Fibroblast of upper back skin (primary cell): ENCODE measurements at regions not wholly inside any gene's neighbourhood (a gene's known extent, or its start where the extent isn't known, plus 50 kb on each side); places are given as distances from the start of the nearest gene placed in this dataset.

Source experiments
- DNase-seq: peaks from one replicate; pipeline ENCODE4 v3.0.0-alpha.2; 2013

DNA sequence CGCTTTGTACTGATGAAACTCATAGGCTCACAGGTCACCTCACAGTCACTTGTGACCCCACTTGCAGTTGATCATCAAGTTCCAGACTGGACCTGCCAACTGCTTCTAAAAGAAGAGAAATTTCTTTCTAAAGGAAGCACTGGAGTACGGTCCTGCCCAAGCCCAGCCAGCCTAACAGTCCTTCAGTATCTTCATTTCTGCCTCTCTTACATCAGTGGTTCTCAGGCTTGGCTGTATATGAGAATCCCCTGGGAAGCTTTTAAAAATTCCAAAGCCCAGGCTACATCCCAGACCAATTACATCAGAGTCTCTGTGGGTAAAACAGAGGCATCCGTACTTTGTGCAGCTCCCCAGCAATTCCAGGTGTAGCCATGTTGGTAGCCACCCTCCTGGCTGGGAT is 282.1 kb downstream of the NFIB start:
- DNase-seq, result peak; percentile 83

DNA sequence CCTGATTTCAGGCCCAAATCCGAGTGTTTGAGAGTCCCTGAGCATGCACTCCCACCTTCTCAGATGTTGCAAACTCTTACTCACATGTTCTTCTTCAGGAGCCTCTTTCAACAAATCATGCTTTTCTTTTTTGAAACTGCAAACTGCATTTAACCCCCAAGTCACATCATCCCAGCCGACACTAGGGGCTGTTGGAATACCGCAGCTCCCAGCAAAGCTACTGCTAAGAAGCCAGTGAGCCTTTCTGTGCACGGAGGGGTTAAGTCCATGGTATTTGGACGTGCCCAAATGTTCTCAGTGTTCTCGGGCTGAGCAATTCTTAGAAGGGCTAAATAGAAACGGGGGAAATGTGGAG is 282.9 kb downstream of the NFIB start:
- peak; percentile 84 for DNase-seq

DNA sequence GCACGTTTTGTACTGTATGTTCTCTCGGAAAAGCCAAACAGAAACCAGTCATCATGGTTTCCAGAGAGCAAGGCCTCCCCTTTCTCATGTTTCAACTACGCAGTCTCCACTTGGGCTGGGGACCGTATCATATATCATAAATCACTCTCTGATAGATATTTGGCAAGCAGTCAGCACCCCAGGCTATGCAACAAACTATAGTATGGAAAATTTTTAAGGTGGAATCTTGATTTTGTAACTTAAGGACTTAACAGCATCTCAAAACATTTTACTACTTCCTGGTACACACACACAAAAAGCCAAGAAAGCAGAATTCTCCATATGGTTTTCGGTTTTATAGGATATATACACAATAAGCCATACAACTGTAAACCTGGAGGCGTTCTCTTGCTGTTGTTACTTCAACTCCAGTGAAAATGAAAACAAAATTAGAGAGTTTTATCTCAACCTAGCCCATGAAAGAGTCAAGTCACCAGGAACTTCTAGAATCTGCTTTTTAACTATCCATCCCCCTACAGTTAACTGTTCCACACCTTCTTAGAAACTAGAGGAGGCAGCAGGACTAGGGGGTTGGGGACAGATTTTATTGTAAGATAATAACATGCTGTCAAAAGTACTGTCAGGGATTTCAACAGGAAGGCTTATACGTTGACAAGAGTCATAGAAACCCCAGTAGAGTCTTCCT is 283.4 kb downstream of the NFIB start:
- DNase-seq, result peak; percentile 91

DNA sequence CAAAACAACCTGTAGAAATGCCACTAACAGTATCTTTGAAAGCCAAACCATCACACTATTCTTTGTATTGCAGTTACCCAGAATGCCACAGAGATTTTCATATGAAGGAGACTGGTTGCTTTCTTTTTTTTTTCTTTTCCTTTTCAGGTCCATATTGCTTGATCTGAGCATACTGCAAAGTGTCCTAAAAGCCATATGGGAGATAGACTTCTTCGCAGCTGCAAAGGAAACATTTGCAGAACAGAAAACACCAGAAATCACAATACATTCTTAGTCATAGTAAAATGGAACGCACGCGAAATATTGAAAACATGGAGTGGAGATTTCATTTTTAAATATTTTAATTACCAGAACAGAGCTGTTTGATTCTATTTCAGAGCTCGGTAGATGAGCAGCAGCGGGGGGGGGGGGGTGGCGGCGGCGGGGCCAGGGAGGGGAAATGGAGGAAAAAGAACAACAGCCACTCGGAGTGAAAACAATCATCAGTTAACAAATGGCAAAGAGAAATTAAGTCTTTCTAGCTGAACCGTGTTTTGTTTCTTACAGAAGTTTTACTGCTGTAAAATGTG is 284.1 kb downstream of the NFIB start:
- peak; percentile 8 for DNase-seq

DNA sequence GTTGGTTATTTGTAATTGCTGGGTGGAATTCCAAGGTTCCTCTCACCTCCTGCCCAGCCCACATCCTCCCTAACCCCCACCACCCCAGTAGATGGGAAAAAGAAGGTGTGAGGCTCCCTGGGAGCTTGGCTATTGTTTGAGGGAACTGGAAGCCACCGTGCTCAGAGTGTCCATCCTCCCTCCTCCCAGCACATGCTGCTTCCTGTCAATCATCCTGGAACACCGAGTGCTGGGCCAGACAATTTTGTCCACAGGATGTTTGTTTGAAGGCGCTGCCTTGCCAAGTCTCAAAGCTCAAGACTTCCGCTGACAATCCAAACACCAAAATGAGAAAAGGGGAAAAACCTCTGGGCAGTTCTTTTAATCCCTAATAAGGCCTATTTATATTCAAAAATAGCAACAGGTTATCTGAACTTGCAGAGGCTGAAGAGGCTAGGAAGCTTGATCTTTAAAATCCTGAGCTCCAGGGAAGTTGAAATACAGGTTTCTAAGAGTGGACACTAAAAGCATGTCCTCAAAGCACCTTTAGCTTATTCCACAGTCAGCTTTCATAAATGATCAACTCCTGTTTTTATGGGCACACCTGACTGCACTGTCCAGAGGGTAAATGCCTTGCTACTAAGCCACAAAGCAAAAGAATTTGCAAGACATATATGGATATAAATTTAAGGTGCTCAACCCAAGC is 286.7 kb downstream of the NFIB start:
- DNase-seq, result no peak

DNA sequence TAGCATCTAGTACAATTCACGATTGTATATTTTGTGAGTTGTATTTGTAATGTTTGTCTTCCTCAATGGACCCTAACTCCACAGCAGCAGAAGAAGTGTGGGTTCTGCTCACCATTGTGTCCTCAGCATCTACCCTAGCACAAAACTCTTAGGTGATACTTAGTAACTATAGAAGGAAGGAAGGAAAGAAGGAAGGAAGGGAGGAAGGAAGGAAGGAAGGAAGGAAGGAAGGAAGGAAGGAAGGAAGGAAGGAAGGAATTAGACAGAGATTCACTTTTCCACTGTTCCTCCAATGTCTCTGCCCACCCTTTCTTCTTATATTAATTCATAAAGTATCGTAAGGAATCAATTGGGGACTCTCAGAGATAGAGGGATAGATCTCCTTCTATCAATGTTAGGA is 288.2 kb downstream of the NFIB start:
- DNase-seq, result no peak

DNA sequence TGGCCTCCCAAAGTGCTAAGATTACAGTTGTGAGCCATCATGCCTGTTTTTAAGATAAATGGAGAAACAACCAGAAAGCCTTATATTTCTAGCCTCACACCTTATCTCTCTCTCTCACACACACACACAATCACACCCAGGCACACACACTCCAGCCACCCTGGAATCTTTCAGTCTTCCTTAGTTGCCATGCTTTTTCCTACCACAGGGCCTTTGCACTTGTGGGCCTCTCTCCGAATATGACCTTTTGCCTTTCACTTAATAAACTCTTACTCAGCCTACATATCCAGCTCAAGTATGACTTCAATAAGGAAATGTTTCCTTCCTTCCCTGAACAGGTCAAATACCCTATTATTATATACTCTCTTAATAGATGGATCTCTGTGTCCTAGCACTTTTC is 290.7 kb downstream of the NFIB start:
- DNase-seq, result no peak

DNA sequence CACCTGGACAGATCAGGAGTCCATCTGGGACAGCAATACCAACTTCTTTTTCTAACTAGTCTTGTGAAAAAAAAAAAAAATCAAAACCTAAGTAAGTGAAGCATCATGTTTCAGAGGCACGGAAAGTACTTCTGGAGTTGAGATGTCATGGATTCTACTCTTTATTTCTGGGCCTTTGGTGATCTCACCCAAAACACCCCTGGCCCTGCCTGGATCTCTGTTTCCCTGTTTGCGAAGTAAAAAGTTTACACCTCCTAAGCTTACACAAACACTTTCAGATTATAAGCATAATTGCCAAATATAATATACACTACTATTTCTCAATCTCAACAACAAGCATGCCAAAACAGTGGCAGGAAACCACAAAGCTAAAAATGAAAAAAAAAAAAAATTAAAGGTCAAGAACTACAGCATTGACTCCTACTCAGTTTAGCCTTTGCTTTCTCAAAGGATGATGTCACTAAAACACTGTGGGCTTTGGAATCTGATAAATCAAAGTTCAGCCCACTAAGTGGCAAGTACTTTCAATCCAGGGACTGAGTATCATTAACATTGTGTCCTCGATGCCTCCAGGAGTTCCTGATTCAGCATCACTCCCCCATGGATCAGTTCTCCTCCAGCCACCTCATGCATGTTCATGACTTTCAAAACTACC is 291.9 kb downstream of the NFIB start:
- DNase-seq, result peak; percentile 16

DNA sequence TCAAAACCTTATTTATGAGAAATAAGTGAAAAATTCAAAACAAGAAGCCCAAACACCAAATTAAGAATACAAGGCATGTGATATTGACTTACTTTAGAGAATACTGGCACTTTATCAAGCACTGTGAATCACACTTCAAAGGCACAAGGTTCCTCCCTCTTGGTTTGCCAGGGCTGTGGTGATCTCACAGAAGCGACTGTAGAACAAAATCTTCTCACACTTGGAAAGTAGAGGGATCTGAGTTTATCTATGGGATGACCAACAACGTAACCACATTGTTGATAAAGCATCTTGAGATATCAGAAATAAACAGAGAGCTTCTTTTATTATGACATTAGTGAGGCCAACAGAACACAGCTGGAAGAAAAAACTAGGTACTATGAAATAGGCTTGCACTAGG is 295.9 kb downstream of the NFIB start:
- DNase-seq, result peak; percentile 47

DNA sequence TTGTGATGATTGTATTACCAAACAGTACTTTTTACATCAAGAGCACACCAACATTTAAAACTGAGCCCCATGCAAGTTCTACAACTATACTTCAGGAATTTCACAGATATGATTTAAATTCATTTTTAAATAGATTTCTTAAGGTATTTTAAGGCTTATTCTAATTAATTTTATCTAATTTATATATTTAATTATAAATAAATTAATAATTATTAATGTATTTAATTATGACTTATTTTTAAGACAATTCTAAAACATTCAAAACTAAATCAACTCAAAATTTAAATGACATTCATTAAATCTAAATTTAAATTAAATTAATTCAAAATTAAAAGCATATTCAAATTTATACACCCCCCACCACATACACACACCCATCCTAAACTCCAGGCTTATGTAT is 299.2 kb downstream of the NFIB start:
- DNase-seq, result no peak

DNA sequence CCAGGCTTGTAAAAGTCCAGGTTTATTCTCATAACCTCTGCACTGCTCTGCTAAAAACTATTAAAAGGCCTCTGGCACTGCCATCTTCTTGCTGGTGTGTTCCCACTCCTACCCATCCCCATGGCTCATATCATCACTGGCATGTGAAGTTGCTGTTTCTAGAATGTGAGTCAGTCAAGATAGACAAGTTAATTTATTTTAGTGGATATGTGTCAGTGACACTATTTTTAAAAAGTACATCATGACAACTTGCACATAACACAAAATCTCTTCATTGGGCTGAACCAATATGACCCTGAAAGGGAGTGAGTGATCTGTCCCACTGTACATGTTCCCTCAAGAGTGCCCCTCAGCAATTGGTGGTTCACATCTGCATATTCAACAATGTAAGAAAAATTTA is 299.7 kb downstream of the NFIB start:
- DNase-seq, result no peak

DNA sequence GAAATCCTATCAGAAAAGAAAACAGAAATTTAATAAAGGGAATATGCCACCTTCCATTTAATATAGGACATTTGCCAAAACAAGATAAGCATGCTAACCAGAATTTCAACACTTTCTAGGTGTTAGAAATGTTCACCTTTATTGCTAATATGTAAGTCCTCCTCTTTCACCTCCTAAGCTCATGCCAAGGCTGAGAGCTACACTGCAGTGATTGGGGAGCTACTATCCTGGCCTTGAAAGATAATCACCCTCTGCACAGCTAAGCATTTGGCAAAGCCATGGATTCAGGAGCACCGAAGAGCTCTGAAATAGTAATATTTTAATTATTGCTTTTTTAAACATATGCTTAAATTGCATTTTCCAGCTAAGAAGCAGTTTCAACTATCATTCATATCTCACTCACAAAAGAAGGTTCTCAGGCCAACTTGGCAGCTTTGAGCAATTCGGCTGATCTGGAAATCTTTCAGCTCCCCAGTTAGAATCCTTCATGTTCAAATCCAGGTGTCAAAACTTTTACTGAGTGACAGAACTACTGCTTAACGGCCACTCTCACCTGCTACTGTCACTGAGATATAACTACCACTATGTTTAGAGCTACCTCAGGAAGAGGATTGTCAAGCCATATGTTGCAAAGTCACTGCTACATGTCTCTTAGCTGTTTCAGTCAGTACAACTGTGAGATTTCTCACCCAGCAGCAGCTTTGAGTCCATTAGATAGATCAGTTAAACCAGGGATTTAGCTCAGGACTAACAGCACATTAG is 302.0 kb downstream of the NFIB start:
- DNase-seq, result no peak

DNA sequence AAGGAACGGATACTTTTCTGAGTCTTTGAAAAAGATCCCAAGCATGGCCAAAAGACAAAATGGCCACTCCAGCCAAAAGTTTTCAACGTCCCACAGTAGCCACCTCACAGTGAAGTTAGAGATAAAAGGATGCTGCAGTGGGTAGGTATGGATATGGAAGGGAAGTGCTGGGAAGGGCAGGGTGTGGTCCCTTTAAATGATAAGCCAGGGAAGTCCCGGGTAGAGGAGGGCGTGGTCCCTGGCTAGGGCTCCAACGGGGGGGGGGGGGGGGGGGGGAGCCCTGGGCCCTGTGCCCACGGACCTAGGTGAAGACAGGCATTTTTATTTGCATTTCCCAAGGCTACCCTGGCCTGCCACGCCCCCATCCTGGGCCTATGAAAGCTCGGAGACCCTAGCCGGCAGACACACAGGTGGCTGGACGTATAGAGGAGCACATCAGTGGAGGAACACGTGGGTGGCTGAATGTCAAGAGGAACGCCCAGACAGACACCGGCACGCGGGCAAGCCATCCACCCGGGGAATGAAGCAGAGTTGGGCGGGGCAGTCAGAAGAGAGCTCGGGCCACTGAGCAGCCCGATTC is 306.7 kb downstream of the NFIB start:
- no peak for DNase-seq

DNA sequence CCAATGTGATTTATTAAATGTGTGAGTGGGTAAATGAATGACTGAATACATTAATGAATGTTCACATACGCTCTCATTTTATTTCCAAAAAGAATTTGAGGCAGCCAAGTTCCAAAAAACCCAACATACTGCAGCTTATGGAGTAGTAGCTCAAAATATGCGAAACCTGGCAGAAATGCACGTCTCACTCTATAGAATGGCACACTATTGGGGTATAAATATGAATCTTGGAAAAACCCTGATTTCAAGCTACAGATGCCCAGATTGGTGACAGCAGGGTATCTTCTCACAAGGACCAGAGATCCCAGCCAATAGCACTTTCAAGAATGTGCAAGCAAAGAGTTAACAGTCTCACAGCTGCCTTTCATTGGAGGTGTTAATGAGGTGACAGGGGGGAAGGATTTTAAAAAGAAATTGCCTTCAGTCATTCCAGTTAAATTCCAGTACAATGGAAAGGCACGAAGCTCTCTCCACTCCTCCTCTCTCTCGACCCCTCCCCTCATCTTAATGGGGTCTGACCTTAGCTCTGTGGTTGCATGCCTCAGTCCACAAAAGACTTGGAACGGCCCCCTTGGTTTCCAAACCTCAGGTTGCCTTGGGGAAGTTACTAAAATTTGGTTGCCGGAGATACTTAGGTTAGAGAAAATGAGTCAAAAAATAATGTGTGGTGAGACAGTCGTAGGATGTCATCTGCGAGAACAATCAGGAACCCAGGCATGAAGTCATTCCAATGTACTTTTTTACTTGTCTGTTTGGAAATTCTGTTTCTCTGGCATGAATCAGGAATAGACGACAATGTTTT is 307.4 kb downstream of the NFIB start:
- peak; percentile 60 for DNase-seq

DNA sequence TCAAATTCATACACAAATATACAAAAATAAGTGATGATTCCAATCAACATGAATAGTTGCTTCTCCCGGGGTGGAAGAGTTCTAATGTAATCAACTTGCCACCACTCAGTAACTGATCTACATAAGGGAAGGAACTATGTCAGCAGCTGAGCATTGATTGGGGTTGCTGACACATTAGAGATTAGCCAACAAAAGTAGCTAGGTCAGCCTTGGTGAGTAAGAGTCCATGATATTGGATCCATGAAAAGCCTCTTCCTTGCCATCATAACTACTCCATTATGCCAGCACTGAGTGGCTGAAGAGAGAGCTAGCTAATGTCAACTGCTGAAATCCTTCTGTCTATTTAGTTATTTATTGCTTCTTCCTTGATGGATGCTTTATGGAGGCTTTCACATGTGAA is 309.8 kb downstream of the NFIB start:
- DNase-seq, result no peak

DNA sequence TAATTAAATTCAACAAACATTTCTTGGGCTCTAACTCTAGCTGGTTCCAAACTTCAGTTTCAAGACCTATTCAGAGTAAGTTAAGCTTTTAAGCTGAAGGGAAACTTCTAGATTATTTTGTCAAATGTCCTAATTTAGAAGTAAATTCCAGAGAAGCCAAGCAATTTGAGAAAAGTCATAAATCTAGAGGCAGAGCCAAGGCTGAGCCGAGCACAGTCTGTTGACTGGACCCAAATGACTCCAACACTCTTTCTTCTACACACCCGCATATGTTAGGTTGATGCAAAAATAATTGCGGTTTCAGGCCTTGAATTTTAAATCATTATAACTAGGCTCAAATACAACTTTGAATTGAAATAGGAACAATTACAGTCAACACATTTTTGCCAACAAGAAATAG is 319.7 kb downstream of the NFIB start:
- DNase-seq, result peak; percentile 9

DNA sequence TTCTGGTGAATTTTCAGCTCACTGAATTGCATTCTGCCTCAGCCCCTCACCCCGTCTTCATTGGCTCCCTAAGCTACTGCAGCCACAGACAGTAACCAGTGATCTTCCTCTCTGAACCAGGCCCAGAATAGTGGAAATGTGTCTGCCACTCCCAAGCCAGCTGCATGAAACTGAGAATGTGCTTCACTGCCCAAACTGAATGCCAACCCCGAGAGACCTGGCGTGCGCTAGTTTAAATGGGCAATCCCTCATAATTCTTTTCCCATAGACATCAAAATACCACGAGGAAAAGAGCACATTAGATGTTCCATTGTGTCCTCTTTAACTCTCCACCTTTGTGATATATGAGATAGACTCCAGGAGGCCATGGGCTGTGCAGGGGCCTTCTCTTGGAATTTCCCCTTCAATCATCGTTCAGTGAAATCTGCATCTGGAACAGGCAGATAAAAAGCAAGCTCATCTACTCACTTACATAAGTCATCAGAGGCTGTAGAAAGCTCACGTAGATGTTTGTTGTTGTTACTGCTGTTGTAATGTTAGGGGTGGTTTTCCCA is 320.2 kb downstream of the NFIB start:
- DNase-seq, result no peak

DNA sequence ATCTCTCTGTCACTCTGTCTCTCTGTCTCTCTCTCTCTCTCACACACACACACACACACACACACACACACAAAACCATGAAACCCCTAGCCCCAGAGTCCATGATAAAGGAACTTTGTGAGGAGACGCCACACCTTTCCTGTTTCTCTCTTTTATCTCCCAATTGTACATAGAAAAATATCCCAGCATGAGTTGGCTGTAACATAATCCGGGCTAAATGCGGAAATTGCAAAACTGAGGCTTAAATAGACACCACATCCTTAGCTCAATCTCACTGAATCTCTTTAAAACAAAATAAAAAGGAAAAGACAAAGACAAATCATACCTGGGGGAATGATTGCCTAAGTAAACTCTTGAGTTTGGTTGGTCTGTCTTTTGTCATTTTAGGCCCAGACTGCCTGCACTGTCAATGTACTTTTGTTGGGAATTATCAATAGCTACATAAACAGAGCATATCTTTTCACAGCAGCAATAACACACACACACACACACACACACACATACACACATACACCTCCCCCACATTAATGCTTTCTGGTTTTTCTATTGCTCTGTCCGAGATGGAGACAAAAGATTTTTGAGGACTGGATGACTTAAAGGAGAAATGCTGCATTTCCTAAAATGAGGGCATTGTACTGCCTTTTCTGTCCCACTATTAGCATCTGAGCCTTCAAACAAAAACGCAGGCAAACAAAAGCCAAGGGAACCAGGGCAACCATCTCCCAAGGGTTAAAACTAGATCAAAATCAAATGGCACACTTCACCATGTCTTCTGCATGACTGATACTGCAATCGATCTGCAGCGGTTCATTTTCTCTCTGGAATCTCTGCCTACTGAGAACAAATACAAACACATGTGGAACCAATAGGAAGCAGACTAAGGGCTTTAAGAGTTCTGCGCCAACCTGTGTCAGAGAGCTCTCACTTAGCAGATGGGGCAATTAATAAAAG is 321.5 kb downstream of the NFIB start:
- DNase-seq, result no peak

DNA sequence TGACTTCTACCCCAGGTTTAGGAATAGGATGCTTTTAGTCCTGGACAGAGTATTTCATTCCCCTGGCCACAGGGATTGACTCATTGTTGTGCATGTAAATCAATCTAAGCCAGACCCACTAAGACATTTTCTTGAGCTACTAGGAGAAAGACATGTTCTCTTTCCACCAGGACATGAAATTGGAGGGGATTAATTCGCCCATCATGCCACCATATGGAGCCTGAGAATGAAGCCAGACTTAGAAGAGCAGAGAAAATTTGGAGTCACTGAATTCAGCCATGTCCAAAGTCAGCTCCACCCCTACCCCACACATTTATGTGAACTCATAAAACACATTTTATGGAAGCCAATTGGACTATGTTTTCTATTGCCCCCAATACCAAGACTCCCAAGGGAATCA is 322.5 kb downstream of the NFIB start:
- DNase-seq, result no peak

DNA sequence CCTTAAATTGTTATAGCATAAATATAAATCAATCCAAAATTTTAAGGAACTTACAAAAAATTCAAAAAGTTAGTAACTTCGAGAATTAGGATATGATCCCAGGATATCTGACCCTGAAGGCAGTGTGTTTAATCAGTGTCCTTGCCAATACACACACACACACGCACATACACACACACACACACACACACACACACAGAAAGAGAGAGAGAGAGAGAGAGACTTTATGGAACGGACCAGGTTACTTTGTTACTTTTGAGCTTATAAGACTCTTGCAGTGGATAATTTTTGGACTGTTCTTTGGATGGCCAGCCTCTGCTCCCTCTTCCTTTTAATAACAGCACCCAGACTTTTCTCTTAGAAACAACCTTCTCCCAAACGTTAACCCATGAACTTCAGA is 322.9 kb downstream of the NFIB start:
- DNase-seq, result no peak

DNA sequence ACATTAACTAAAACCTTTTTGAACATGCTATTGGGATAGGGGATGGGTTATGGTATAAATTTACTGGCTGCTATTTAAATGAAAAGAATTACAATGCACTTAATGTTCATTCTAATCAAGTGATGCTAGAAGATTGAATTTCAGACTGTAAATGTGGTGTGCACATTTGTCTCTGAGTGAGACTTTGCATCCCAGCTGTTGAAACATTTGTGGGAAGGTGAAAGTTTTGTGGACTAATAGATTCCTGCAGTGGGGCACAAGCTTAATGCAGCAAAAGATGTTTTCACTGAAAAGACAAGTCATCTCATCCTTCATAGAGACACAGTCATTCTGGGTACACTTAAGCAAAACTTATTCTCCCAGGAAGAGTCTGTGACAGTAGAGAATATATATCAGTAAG is 323.6 kb downstream of the NFIB start:
- DNase-seq, result peak; percentile 18
